ENCODE measurements at regions not wholly inside any gene's neighbourhood (a gene's known extent, or its start where the extent isn't known, plus 50 kb on each side); places are given as distances from the start of the nearest gene placed in this dataset.

DNA sequence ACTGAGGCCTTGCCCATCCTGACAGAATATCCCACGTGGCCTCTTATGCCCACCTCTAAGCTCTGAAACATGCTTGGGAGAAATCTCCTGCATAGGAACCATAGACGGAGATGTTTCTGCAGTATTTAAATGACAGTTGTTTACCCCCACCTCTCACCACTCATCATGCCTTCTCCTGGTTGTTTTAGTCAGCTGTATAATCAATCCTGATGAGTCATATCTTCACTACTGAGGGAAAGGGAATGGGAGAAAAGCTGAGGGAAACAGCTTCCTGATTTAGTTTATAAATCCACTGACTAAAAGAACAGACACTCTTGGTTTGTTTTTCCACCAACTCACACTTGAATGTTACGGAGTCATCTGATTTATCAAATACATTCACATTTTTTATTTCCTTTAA, 113.2 kb upstream of the TENT5A start:
- TF ChIP-seq, protein P1, sequence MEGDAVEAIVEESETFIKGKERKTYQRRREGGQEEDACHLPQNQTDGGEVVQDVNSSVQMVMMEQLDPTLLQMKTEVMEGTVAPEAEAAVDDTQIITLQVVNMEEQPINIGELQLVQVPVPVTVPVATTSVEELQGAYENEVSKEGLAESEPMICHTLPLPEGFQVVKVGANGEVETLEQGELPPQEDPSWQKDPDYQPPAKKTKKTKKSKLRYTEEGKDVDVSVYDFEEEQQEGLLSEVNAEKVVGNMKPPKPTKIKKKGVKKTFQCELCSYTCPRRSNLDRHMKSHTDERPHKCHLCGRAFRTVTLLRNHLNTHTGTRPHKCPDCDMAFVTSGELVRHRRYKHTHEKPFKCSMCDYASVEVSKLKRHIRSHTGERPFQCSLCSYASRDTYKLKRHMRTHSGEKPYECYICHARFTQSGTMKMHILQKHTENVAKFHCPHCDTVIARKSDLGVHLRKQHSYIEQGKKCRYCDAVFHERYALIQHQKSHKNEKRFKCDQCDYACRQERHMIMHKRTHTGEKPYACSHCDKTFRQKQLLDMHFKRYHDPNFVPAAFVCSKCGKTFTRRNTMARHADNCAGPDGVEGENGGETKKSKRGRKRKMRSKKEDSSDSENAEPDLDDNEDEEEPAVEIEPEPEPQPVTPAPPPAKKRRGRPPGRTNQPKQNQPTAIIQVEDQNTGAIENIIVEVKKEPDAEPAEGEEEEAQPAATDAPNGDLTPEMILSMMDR (IDR thresholded peaks at IDR 0.05; ENCODE audit: insufficient read depth, low read length, poor library complexity, severe bottlenecking) = no peak
- H3K4me3 ChIP-seq (replicated peaks; ENCODE audit: low read depth, low read length) = no peak overlapping the region
- no peaks in the 10 kb centered on the region for H3K36me3 ChIP-seq (ENCODE audit: control insufficient read depth, insufficient read depth, low read length)
- DNase-seq (ENCODE audit: extremely low read depth, insufficient read length) = no peak
- no peaks in the 10 kb centered on the region for H3K27me3 ChIP-seq (replicated peaks; ENCODE audit: control insufficient read depth, insufficient read depth, low read length)

DNA sequence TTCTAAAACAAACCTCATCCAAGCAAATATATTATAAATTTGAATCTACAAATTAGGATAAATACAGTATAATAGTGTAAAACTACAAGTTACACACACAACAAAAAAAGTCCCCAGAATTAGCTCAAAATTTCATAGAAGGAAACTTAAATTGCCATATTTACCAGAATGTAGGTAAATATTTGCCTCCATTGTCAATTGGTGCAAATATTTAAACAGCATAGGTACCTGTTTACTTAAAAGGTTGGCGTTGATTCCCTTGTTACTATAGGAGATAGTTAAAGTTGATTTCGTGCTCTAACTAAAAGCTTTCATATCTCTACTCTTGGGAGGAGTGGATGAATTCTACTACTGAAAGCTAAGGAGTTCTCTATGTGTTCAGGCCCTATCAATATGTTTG, 111.6 kb upstream of the TENT5A start:
- H3K4me3 ChIP-seq (replicated peaks; ENCODE audit: low read depth, low read length) = no peak overlapping the region
- no peak for DNase-seq (ENCODE audit: extremely low read depth, insufficient read length)
- TF ChIP-seq, protein P1 (IDR thresholded peaks at IDR 0.05; ENCODE audit: insufficient read depth, low read length, poor library complexity, severe bottlenecking) = no peak
- H3K27me3 ChIP-seq (replicated peaks; ENCODE audit: control insufficient read depth, insufficient read depth, low read length) = no peaks in the 10 kb centered on the region
- no peaks in the 10 kb centered on the region for H3K36me3 ChIP-seq (ENCODE audit: control insufficient read depth, insufficient read depth, low read length)

DNA sequence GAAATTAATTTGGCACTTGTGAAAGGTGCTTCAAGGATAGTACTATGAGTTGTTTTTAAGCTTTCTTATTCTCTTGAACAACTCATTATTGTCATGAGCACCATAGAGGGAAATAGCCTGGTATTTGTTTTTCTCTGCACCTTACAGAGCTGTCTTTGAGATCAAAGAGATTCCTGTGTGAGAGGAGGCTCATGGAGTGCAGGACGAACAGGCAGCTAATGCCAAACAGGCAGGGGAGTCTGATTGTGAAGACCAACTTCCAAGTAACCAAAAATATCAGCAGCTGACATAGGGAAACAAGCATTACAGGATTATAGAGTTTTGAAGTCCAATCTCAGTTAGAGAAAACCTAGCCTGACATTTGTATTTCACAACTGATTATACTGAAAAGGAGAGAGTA, 110.6 kb upstream of the TENT5A start:
- TF ChIP-seq, protein P1 (IDR thresholded peaks at IDR 0.05; ENCODE audit: insufficient read depth, low read length, poor library complexity, severe bottlenecking) = no peak
- no peaks in the 10 kb centered on the region for H3K27me3 ChIP-seq (replicated peaks; ENCODE audit: control insufficient read depth, insufficient read depth, low read length)
- no peak for DNase-seq (ENCODE audit: extremely low read depth, insufficient read length)
- H3K4me3 ChIP-seq (replicated peaks; ENCODE audit: low read depth, low read length) = no peak overlapping the region
- no peaks in the 10 kb centered on the region for H3K36me3 ChIP-seq (ENCODE audit: control insufficient read depth, insufficient read depth, low read length)

DNA sequence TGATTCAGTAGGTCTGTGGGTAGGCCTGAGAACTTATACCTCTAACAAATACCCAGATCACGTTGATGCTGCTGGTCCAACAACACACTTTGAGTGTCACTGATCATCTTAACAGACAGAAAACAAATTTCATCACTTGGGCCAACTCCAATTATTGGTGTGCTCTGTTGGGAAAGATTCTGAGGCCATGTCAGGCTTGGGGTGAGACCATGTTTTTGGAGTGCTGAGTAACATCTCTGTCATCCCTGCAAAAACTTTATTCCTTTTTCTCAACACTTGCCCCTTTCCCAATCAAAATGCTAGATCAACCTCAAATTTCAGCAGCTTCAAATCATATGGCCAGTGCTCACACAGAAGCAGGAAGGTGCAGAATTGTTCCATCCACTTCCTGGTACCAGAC, 108.8 kb upstream of the TENT5A start:
- Histone ChIP-seq H3K4me3 (replicated peaks; ENCODE audit: low read depth, low read length) (no peak overlapping the region), H3K27me3 (replicated peaks; ENCODE audit: control insufficient read depth, insufficient read depth, low read length) (no peaks in the 10 kb centered on the region), H3K36me3 (ENCODE audit: control insufficient read depth, insufficient read depth, low read length) (no peaks in the 10 kb centered on the region)
- no peak for DNase-seq (ENCODE audit: extremely low read depth, insufficient read length)
- TF ChIP-seq, protein P1 (IDR thresholded peaks at IDR 0.05; ENCODE audit: insufficient read depth, low read length, poor library complexity, severe bottlenecking) = no peak

DNA sequence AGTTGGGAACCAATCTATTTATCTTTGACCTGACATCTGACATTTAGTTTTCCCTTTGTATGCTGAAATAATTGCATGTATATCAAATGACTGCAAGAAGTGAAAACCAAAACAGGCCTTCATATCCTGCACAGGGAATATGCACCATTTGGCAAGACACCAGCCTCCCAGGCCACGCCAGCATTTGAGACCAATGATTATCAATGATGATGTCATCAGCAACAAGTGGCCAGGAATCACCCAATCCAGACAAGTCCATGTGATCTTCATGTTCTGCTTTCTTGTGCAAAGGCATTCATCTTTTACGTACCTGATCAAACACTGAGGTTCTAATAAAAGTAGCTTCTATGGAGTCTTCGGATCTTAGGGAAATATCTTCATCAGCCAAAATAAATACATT, 107.4 kb upstream of the TENT5A start:
- Histone ChIP-seq H3K36me3 (ENCODE audit: control insufficient read depth, insufficient read depth, low read length) (no peaks in the 10 kb centered on the region), H3K4me3 (replicated peaks; ENCODE audit: low read depth, low read length) (no peak overlapping the region), H3K27me3 (replicated peaks; ENCODE audit: control insufficient read depth, insufficient read depth, low read length) (no peaks in the 10 kb centered on the region)
- TF ChIP-seq, protein P1 (IDR thresholded peaks at IDR 0.05; ENCODE audit: insufficient read depth, low read length, poor library complexity, severe bottlenecking) = no peak
- no peak for DNase-seq (ENCODE audit: extremely low read depth, insufficient read length)

DNA sequence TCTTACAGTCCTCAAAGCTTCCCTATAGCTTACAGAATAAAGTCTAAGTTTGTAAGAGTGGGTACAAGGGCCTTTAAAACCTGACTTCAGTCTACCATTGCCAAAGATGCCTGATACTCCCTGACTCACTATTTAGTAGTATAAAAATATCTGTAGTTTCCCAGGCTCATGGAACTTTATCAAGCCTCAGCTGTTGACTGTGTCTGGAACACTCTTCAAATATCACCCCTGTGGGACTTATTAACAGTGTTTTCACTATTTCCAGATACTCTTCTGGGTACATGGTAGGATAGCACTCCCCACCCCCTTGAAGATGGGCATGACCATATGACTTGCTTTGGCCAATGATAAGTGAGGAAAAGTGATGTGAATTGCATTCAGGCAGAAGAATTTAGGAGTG, 105.3 kb upstream of the TENT5A start:
- DNase-seq (ENCODE audit: extremely low read depth, insufficient read length) = no peak
- H3K27me3 ChIP-seq (replicated peaks; ENCODE audit: control insufficient read depth, insufficient read depth, low read length) = no peaks in the 10 kb centered on the region
- no peak overlapping the region for H3K4me3 ChIP-seq (replicated peaks; ENCODE audit: low read depth, low read length)
- TF ChIP-seq, protein P1 (IDR thresholded peaks at IDR 0.05; ENCODE audit: insufficient read depth, low read length, poor library complexity, severe bottlenecking) = no peak
- no peaks in the 10 kb centered on the region for H3K36me3 ChIP-seq (ENCODE audit: control insufficient read depth, insufficient read depth, low read length)

All from GM06990 (cell line).